Activated CD4-positive, CD25-positive, alpha-beta regulatory T cell treated with anti-CD3 and anti-CD28 coated beads, Interleukin-2, amount 50 U/mL, for 72 hours (primary cell): ENCODE measurements at regions not wholly inside any gene's neighbourhood (a gene's known extent, or its start where the extent isn't known, plus 50 kb on each side); places are given as distances from the start of the nearest gene placed in this dataset.

Experiments
- DNase-seq: peaks from one replicate; pipeline ENCODE4 v3.0.0; 2021

DNA sequence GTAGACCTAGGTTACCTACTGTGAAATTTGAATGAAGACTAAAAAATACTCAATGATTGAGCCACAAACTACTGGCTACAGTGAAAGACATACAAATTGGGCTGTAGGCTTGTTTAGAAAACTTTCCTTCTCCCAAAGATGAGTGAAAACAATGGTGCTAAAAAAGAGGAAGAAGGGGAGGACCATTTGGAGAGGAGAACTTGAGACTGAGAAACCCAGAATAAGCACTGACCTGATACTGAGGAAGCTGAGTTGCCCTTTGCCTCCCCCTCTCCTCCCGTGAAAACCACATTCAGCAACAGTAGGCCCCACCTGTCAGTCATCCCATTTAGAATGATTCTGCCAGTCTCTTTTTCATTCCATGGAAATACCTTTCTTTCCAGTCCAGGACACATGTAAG is 484.0 kb upstream of the TGFBR2 start:
- DNase-seq: no peak

DNA sequence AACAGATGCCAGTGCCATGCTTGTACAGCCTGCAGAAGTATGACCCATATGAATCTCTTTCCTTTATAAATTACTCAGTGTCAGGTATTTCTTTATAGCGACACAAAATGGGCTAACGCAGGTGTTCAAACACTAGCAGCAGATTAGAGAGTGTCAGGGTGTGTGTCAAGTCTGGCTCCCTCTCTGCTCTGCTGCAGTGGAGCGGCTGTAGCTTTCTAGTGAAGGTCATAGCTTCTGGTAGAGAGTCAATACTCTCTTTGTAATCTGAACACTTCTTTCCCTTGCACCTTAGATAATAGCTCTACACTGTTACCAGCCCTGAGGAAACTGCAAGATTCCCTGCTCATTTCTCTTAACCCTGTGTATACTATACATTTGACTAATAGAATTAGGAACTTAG is 483.2 kb upstream of the TGFBR2 start:
- DNase-seq: no peak

DNA sequence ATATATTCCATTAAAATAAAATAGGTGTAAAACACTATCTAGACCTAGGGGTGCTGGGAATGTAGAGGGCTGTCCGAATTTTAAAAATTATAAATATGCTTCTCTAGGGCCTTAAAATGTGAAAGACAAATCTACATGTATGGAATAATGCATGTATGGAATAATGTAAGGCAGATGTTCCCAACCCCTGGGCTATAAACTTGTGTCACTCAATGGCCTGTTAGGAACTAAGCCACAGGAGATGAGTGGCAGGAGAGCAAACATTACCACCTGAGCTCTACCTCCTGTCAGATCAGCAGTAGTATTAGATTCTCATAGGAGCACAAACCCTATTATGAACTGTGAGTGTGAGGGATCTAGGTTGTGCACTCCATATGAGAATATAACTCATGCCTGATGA is 482.6 kb upstream of the TGFBR2 start:
- no peak for DNase-seq

DNA sequence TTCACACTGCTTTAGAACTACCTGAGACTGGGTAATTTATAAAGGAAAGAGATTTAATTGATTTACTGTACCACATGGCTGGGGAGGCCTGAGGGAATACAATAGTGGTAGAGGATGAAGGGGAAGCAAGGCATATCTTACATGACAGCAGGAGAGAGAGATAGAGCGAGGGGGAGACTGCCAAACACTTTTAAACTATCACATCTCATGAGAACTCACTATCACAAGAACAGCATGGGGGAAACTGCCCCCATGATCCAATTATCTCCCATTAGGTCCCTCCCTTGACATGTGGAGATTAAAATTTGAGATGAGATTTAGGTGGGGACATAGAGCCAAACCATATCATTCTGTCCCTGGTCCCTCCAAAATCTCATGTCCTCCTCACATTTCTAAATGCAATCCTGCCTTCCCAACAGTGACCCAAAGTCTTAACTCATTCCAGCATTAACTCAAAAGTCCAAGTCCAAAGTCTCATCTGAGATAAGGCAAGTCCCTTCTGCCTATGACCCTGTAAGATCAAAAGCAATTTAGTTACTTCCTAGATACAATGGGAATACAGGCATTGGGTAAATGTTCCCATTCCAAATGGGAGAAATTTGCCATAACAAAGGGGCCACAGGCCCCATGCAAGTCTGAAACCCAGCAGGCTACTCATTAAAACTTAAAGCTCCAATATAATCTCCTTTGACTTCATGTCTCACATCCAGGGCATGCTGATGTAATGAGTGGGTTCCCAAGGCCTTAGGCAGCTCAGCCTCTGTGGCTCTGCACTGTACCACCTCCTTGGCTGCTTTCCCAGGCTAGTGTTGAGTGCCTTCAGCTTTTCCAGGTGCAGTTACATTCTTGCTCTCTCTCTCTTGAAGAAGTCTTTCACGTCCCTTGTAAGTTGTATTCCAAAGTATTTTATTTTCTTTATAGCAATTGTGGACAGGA is 481.7 kb upstream of the TGFBR2 start:
- DNase-seq: no peak

DNA sequence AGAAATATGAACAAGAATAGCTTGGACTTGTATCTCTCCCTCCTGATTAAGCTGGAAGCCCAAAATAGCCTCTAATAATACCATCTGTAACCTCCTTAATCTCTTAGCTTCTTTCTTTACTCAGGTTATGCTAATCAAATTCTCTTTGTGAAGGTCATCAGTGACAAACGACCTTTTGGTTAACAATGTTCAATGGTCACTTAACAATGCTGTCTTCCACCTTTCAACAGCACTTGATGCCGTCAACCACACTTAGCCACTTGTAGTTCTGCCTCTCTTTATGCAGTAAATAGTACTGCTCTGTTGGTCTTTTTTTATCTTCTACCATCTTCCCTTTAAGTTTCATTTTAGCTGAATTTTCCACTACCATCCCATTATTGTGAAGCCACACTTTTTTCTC is 476.6 kb upstream of the TGFBR2 start:
- no peak for DNase-seq

DNA sequence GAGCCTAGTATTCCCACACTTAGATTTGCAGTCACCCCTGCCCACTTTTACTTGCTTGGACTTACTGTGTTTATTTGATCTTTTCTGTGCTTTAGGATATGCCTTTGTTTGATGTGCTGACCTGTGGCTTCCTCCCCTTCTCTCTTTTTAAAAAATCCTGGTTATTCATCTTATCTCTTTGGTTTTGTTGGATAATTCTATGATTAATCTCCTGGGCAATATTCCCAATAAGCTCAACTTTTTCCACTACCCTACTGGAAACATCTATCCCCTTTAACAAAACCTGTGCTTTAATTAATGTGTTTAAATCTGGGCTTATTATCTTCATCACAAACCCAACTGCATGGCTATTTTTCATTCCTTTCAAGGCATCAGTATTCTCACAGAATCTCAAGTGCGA is 476.0 kb upstream of the TGFBR2 start:
- no peak for DNase-seq

DNA sequence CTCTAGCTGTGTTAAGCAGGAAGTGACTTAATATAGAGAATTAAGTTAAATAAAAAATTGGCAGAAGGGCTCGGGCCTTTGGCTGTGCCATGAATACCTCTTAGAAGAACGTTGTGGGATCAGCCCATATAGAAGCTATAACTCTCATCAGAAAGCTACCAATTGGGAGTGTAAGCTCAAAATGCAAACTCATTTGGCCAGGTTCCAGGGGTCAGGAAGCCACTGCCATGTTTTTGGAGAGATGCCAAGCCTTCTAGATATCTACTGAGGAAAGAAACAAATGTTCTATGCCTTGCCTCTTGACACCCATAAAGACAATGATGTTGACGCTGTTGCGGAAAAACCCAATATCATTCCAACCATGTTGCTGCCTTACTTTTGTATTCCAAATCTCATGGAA is 475.2 kb upstream of the TGFBR2 start:
- DNase-seq: no peak

DNA sequence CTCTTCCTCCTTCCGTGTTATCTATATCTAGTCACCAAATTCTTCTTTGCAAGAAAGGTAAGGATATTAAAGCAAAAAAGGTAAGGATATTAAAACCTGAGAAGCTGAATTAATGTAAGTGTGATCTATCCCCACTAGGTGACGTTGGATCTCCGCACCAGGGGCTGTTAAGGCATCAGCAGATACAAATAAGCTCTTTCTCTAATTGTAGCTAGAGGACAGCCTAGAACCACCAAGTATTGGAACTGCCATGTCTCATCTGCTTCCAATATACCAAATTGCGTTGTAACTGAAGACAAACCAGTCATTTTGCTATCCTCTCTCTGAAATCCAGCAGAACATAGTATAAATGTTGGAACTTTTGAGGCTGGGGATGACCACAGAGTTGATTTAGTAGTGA is 471.2 kb upstream of the TGFBR2 start:
- DNase-seq: no peak

DNA sequence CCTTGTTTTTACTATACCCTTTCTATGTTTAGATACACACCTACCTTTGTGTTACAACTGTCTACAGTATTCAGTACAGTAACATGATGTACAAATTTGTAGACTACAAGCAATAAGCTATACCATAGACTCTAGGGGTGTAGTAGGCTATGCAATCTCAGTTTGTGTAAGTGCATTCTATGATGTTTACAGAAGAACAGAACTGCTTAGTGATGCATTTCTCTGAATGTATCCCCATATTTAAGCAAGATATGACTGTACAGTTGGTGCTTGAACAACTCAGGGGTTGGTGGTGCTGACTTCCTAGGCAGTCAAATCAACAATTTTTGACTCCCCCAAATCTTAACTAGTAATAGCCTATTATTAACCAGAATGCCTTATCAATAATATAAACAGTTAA is 467.1 kb upstream of the TGFBR2 start:
- DNase-seq: no peak

DNA sequence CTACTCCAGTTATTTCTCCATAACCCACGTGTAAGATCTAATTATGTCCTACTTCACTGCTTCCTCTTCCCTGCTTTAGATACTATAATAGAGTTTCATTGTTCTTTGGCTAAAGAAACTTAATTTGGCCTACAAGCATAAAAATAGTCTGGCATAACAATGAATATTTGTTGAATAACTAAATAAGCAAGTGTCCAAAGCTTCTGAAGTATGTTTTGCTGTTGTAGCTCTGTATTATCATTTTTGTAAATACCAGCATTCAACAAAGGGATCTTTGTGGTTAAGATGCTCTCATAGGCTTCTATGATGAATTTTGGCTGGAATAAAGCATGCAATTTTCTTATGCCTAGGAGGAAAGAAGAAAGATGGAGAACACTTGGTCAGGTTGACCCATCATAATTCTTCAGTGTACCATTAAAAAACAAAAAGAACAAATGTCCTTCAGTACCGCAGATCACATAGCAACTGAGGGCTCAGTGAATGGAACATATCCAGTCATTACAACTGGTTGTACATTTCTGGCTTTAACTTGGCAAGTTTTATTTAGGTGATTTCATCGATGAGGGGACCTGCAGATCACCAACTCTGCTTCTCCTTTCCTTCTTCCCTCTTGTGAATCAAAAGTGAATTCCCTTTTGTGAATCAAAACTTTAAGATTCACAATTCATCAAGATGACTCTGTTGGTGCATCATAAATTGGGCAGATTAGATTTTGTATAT is 465.9 kb upstream of the TGFBR2 start:
- DNase-seq: no peak

DNA sequence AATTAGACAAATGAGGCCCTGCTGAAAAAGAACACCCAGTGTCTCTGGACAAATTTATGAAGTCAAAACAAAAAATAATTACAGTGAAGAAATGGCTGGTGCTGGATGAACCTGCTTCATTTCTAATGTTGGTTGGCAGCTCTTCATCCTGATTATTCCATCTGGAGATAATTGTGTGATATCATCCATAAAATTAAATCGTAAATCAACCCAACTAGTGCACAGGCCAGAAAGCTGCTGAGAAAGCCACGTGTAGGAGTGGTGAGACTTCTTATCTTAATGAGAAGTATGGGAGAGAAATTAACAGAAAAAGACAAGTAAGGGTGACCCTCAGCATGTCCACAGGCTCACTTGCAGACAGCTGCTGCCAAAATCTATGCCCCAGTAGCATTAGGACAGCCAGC is 465.2 kb upstream of the TGFBR2 start:
- DNase-seq: no peak

DNA sequence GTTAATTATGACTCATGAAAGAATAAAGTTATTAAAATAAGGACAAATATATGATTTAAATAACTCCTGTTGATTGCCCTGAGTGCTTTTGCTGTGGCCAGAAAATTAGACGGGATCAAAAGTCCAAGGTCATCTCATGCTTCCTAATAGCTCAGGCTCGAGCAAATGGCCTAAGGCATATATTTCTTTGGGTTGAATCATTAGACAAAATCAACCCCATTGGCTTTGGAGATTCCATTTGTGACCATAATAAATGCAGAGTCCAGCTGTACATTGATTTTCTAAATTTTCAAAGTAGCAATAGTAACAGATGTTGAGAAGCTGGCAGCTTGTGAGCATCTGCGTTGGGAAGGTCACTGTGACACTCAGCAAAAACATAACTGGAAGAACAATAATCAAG is 464.5 kb upstream of the TGFBR2 start:
- no peak for DNase-seq

DNA sequence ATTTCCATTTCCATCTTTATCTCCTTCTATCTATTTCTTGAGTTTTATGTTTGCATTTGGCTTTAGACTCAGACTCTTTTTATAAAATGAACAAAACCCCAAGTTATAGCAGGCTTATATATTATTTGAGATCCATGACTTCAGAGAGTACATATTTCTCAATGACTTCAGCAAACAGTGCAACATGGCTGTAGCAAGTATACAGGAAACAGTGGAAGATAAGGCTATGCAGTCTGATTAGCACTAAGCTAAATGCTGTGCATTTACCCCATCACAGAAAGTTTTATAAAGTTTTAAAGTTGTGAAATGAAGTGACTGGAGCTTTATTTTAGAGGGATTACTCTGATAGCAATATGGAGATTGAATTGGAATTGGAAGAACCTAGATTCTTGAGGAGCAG is 463.5 kb upstream of the TGFBR2 start:
- DNase-seq: no peak

DNA sequence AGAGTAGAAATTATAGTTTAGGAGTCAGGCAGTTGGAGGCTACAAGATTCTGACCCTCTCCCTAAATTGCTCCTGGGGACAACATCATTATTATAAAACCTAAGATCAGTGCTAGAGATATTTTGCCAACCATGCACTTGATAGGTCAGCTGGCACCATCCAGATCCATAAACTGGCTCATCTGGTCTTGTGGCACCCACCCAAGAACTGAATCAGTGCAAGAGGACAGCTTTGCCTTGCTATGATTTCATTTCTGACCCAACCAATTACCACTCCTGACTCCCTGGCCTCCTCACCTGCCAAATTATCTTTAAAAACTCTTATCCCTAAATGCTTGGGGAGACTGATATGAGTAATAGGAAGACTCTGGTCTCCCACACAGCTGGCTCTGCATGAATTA is 461.1 kb upstream of the TGFBR2 start:
- DNase-seq: no peak

DNA sequence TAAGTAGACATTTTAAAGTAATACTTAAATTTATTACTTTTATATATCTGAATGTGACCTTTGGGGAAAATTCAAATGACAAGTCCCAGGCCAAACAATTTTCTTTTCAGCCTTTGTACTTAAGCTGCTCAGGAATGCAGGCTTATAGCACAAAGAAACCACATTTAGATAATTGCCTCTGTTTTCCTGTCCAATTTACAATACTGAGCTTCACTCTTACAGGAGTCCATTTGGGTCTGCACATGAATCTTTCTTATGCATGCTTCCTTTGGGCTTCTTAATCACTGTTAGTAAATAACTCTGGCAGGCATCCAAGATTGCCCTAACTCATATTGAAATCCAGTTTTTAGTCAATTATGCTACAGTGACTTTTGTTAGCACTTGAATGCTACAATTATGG is 459.4 kb upstream of the TGFBR2 start:
- DNase-seq: no peak

DNA sequence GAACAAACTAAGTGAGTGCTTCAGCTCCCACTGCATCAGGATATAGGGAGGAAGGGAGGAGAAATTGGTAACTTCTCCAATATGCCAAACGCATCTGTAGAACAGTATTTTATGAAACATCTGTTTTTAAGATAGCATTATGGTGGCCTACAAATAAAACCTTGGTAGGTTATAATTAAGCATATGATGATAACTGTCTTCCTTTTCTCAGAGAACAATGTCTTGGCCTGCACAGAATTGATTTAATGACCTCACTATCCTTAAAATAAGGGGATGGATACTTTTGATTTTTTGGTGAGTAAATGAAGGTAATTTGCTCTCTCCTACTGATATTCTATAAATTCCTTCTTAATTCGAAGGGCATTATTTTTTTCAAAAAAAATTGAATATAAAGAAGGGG is 451.5 kb upstream of the TGFBR2 start:
- DNase-seq: no peak

DNA sequence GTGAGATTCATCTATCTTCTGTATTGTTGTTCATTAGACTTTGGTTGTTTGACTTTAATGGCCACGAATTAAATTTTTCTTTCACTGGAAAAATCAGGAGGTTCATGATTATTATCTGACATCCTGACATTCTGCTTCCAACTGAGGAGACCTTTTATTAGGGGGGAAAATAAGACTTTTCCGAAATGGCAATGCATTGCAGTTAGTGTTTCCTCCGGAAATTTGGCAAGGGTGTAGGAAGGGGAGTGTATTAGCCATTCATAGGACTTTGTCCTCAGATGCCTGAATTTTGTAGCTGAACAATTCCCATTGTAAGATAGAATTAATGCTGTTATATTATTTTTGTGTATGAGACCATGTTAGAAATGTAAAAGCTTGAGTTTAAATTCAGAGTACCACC is 450.6 kb upstream of the TGFBR2 start:
- DNase-seq: no peak

DNA sequence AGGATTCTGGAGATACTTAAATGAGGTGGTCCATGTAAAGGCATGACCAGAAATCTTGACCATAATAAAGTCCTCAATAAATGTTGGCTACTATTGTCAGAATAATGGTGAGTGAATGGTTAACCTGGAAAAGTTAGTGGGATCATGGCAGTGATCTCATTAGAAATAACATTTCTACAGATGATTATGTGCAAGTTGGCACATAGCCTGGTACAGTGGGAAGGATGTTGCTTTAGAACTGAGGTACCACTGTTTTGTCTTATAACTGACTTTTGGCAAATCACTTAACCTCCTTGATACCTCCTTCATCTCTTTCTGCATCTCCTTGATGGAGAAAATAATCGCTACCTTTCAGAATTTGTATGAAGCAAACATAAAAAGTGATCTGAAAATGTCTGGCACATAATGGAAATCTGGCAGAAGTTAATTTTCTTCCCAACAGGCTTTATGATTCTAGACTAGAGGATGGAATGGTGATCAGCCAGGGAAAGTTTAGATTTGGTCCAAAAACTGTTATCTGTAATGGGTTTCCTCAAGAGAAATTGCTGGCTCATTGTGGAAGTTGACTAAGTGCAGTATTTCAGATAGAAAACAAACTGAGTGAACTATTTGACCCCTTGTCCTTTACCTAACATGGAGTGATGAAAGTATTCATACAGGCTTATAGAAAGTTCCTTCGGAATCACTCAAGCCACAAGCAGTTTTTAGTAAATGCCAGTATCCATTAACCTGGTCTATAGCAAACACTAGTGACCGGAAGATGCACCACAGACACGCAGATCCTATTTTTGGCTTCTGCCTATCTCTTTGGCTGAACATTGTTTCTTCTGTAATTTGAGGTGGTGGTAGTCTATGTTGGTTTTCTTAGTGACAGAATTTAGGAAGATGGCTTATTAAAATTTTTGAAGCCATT is 449.6 kb upstream of the TGFBR2 start:
- no peak for DNase-seq

DNA sequence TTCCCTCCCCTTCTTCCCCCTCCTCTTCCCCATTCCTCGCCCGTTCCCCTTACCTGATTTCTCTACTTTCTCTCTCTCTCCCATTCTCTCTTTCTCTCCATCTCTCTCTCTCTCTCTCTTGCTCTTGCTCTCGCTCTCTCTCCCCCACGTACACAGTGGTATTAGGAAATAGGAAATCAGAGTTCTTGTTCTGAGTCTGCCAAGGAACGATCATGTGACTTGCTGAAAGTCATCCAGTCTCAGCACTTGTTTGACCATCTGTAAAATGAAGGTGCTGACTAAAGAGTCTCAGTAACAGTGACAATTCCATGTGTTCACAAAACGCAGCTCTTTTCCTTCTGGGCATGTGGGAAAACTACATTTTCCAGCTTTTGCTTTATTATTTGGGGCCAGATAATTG is 445.0 kb upstream of the TGFBR2 start:
- DNase-seq: no peak

DNA sequence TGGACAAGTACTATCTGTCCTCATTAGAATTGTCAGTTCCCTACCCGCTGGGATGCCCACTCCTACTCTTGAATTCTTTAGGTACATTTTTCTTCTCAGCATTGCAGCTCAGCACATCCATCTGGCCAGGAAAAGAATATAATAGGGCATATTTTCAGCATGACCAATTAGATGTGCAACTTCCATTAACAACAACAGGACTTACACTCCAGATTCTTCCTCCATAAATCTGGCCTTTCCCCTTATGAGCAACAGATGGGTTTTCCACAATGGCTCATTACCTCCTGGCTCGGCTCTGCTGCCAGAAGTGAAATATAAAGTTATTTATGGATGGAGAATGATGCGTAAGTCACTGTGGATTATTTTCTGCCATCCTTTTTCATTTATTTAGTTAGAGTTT is 443.8 kb upstream of the TGFBR2 start:
- no peak for DNase-seq

DNA sequence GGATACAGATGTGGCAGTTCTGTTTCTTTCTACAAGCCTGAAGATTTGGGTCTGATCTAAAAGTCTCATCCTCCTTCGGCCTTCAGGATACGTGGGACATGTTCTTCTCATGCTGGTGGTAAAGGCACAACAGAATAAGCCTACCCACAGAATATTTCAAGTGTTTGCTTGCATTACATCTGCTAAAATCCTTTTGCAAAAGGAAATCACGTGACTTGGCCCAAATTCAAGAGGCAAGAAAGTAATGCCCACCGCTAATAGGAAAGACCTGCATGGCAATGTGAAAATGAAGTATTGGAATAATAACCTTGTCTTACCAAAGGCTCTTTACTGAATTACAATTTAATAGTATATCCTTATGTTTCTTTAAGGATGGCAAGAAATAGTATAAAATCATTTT is 439.9 kb upstream of the TGFBR2 start:
- no peak for DNase-seq

DNA sequence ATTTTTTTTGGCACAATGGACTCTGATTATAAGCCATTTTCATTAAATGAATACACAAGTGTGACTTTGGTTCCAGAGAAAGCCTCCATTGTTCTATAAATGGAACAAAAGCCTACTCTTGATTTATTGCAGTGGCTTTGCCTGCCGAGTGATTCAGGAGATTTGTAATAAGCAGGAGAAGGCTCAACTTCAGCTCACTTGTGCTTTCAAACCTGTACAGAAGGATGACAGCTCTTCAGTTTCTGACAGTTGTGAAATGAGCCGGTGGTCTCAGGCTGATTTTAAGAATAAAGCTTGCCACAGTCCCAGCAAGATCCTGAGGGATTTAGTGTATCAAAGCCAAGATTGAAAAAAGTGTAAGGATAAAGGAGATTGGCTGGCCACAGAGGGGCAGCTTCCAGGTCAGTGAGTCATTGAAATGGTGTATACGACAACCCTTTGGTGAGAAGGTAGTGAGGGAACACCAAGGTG is 438.8 kb upstream of the TGFBR2 start:
- DNase-seq: no peak

DNA sequence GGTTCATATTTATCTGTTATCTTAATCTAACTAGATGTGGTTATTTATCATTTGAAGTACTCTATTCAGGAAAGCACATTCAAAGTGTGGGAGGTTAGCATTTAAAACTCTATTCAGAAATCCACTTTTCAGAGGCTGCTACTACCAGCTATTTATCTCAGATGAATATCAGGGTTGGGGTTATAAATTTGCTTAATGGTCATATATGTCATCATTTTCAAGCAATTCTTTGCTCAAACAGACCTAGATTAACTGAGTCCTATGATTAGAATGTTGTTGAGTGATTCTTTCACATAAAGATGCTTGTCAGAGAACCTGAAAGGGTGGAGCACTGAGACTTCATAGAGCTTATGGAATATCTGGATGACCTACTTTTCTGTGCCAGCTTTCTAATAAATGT is 436.9 kb upstream of the TGFBR2 start:
- DNase-seq: no peak
